ENCODE measurements at regions not wholly inside any gene's neighbourhood (a gene's known extent, or its start where the extent isn't known, plus 50 kb on each side); places are given as distances from the start of the nearest gene placed in this dataset.
A peak's percentile ranks its signal among the peaks of the same experiment; 100 is the strongest.

DNA sequence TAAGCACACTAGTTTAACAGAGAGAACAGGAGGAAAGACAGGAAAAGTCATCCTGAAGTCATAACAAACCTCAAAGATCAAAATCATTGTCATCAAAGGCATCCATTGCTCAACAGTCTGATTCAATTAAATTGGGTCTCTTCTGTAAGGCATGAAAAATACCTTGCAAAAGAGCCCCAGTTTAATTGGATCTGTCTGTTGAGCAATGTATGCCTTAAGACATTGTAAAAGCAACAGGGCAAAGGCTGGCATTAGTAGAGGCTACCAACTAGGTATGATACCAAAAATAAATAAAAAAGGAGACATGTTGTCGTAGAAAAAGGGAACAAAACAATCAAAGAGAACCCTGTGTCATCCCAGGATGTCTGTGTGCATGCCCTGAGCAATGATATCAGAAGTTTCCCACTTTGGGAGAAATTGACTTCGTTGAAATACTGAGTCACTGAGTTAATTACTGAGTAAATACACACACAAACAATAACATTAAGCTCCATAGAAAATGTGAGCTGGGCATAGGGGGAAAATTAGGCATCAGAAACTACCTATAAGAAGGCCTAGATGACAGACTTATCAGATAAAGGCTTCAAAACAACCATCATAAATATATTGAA, 1013.8 kb upstream of the CITED2 start:
- TF ChIP-seq POLR2A (IDR thresholded peaks at IDR 0.05) = no peak
- no peak for TF ChIP-seq POLR2AphosphoS5 (IDR thresholded peaks at IDR 0.05)
- TF ChIP-seq, protein P1, sequence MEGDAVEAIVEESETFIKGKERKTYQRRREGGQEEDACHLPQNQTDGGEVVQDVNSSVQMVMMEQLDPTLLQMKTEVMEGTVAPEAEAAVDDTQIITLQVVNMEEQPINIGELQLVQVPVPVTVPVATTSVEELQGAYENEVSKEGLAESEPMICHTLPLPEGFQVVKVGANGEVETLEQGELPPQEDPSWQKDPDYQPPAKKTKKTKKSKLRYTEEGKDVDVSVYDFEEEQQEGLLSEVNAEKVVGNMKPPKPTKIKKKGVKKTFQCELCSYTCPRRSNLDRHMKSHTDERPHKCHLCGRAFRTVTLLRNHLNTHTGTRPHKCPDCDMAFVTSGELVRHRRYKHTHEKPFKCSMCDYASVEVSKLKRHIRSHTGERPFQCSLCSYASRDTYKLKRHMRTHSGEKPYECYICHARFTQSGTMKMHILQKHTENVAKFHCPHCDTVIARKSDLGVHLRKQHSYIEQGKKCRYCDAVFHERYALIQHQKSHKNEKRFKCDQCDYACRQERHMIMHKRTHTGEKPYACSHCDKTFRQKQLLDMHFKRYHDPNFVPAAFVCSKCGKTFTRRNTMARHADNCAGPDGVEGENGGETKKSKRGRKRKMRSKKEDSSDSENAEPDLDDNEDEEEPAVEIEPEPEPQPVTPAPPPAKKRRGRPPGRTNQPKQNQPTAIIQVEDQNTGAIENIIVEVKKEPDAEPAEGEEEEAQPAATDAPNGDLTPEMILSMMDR (IDR thresholded peaks at IDR 0.05) = no peak
- no peak for TF ChIP-seq EP300 (IDR thresholded peaks at IDR 0.05)
- no peaks in the 10 kb centered on the region for H3K36me3 ChIP-seq
- no peaks in the 10 kb centered on the region for H3K27me3 ChIP-seq
- H3K27ac ChIP-seq = no peak overlapping the region
- no peaks in the 10 kb centered on the region for H3K4me1 ChIP-seq
- H3K4me3 ChIP-seq = no peak overlapping the region
- H3K9me3 ChIP-seq = peaks cover 0 to 6% (median 0%) of the 10 kb centered on the region in 3 donors
- ATAC-seq = no peak
- 80 to 88% methylated on average over 2 of the region's 2 CpGs for WGBS, 2 donors (ENCODE audit: low coverage in 1 of 2)

DNA sequence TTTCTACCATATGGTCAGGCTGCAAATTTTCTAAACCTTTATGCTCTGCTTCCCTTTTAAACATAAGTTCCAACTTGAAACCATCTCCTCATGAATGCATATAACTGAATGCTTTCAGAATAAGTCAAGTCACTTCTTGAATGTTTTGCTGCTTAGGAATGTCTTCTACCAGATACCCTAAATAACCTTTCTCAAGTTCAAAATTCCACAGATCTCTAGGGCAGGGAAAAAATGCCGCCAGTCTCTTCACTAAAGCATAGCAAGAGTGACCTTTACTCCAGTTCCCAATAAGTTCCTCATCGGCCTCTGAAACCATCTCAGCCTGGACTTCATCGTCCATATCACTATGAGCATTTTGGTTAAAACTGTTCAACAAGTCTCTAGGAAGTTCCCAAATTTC, 1011.2 kb upstream of the CITED2 start:
- no peaks in the 10 kb centered on the region for H3K4me1 ChIP-seq
- no peaks in the 10 kb centered on the region for H3K27me3 ChIP-seq
- H3K9me3 ChIP-seq = peaks cover 0 to 6% (median 0%) of the 10 kb centered on the region in 3 donors
- no peak overlapping the region for H3K4me3 ChIP-seq
- ATAC-seq = no peak
- TF ChIP-seq POLR2AphosphoS5 (IDR thresholded peaks at IDR 0.05) = no peak
- no peak for TF ChIP-seq POLR2A (IDR thresholded peaks at IDR 0.05)
- TF ChIP-seq EP300 (IDR thresholded peaks at IDR 0.05) = no peak
- TF ChIP-seq, protein P1 (IDR thresholded peaks at IDR 0.05) = no peak
- WGBS, 2 donors (ENCODE audit: low coverage in 1 of 2) = 92 to 97% methylated on average over 3 of the region's 3 CpGs
- no peak overlapping the region for H3K27ac ChIP-seq
- H3K36me3 ChIP-seq = no peaks in the 10 kb centered on the region

DNA sequence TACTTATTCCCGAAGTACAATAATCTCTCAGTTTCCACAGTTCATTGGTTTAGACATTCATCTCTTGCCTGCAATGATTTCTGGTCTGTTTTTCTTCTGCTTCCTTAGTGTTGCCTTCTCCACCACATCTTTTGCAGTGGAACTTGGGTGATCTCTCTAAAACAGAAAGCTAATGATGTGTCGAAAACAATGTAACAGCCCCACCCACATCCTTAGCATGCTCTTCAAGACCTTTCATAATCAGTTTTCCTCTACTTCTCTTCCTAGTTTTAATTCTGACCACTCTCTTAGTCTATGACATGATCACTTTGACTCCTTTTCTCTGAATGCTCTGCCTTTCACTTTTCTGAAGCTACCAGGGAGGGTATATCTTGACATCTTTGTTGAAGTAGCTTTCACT, 1007.9 kb upstream of the CITED2 start:
- Histone ChIP-seq H3K9me3 (peaks cover 0 to 6% (median 0%) of the 10 kb centered on the region in 3 donors), H3K4me3 (no peak overlapping the region), H3K36me3 (no peaks in the 10 kb centered on the region), H3K27ac (no peak overlapping the region), H3K4me1 (no peaks in the 10 kb centered on the region), H3K27me3 (no peaks in the 10 kb centered on the region)
- TF ChIP-seq, protein P1 (IDR thresholded peaks at IDR 0.05) = no peak
- TF ChIP-seq EP300 (IDR thresholded peaks at IDR 0.05) (no peak), POLR2A (IDR thresholded peaks at IDR 0.05) (no peak), POLR2AphosphoS5 (IDR thresholded peaks at IDR 0.05) (no peak)
- 83% methylated on average over 2 of the region's 2 CpGs for WGBS, 2 donors (ENCODE audit: low coverage in 1 of 2)
- peak; percentile 10 for ATAC-seq

DNA sequence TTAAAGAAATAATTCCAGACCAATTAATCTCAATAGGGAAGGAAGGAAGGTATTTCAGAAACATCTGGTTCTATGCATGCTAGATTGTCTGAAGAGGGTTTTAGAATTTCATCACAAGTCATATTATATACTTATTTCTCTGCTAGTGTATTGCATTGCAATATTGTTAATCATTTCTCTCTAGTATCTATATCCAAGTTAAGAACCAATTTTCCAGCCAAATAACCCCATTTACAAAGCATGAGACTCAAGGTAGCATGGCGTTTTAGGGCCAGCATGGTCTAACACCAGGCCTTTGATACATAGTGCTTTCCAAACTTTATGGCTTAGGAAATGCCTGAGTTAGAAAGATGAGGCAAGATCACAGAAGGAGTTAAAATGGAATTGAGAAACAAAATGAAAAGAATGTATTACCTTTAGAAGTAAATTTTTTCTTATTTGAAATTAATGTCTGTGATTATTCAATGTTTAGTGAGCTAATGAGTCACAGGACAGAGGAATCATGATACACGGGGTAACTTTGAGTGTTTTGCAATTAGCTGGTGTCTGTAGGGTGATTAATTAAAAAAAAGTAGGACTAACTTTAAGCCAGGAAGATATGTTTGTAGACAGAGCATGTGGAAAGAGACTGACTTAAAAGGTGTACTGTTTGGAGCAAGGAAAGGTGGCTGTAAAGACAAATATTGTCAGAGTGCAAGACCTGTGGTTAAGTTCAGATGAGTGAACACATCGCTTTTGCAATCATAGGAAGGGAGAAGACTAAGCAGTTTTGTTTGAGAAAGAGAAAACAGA, 1006.2 kb upstream of the CITED2 start:
- H3K4me3 ChIP-seq = no peak overlapping the region
- no peaks in the 10 kb centered on the region for H3K27me3 ChIP-seq
- 65 to 72% methylated on average over 3 of the region's 3 CpGs for WGBS, 2 donors (ENCODE audit: low coverage in 1 of 2)
- no peak overlapping the region for H3K27ac ChIP-seq
- no peak for ATAC-seq
- no peaks in the 10 kb centered on the region for H3K36me3 ChIP-seq
- peaks cover 0 to 6% (median 0%) of the 10 kb centered on the region in 3 donors for H3K9me3 ChIP-seq
- TF ChIP-seq EP300 (IDR thresholded peaks at IDR 0.05) (no peak), POLR2A (IDR thresholded peaks at IDR 0.05) (no peak), POLR2AphosphoS5 (IDR thresholded peaks at IDR 0.05) (no peak)
- TF ChIP-seq, protein P1 (IDR thresholded peaks at IDR 0.05) = no peak
- no peaks in the 10 kb centered on the region for H3K4me1 ChIP-seq

DNA sequence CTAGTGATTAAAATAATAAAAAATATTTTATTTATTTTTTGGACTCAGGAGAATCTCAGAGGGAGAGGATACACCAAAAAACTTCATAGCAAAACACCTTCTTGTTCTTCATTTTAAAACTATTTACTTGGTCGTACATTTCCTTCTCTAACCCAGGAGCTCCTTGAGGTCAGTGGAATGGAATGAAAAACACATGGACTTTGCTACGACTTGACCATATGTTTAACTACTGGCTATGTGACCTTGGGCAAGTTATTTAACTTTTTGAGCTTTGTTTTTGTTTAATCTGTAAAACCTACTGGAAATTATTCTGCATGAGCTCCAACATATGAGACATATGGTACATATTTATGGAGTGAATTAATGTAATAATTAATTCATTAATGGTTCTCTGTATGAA, 1005.5 kb upstream of the CITED2 start:
- Histone ChIP-seq H3K9me3 (peaks cover 0 to 2% (median 0%) of the 10 kb centered on the region in 3 donors), H3K36me3 (no peaks in the 10 kb centered on the region), H3K4me1 (no peaks in the 10 kb centered on the region), H3K27ac (no peak overlapping the region), H3K27me3 (no peaks in the 10 kb centered on the region), H3K4me3 (no peak overlapping the region)
- ATAC-seq = no peak
- 62 to 70% methylated on average over 2 of the region's 2 CpGs for WGBS, 2 donors (ENCODE audit: low coverage in 1 of 2)
- TF ChIP-seq, protein P1 (IDR thresholded peaks at IDR 0.05) = no peak
- TF ChIP-seq POLR2AphosphoS5 (IDR thresholded peaks at IDR 0.05) (no peak), EP300 (IDR thresholded peaks at IDR 0.05) (no peak), POLR2A (IDR thresholded peaks at IDR 0.05) (no peak)
